ENCODE measurements at regions not wholly inside any gene's neighbourhood (a gene's known extent, or its start where the extent isn't known, plus 50 kb on each side); places are given as distances from the start of the nearest gene placed in this dataset.

DNA sequence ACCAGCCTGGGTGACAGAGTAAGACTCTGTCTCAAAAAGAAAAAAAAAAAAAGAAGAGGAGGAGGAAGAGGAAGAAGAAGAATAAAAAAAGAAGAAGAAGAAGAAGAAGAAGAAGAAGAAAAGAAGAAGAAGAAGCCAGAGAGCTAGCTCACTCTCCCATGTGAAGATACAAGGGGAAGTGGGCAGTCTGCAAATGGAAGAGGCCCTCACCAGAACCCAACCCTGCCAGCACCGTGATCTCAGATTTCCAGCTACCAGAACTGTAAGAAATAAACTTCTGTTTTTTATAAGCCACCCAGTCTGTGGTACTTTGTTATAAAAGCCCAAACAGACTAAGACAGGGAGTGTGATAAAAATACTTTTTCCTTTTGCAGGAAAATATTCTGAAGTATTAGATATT lies 130.7 kb downstream of the ETNK1 start:
- TF ChIP-seq, protein P1, sequence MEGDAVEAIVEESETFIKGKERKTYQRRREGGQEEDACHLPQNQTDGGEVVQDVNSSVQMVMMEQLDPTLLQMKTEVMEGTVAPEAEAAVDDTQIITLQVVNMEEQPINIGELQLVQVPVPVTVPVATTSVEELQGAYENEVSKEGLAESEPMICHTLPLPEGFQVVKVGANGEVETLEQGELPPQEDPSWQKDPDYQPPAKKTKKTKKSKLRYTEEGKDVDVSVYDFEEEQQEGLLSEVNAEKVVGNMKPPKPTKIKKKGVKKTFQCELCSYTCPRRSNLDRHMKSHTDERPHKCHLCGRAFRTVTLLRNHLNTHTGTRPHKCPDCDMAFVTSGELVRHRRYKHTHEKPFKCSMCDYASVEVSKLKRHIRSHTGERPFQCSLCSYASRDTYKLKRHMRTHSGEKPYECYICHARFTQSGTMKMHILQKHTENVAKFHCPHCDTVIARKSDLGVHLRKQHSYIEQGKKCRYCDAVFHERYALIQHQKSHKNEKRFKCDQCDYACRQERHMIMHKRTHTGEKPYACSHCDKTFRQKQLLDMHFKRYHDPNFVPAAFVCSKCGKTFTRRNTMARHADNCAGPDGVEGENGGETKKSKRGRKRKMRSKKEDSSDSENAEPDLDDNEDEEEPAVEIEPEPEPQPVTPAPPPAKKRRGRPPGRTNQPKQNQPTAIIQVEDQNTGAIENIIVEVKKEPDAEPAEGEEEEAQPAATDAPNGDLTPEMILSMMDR (conservative IDR thresholded peaks at IDR 0.05; ENCODE audit: low read length): no peak
- TF ChIP-seq EZH2phosphoT487 (IDR thresholded peaks at IDR 0.05; ENCODE audit: borderline replicate concordance, low read depth, low read length): no peak
